ENCODE measurements at regions not wholly inside any gene's neighbourhood (a gene's known extent, or its start where the extent isn't known, plus 50 kb on each side); places are given as distances from the start of the nearest gene placed in this dataset.

DNA sequence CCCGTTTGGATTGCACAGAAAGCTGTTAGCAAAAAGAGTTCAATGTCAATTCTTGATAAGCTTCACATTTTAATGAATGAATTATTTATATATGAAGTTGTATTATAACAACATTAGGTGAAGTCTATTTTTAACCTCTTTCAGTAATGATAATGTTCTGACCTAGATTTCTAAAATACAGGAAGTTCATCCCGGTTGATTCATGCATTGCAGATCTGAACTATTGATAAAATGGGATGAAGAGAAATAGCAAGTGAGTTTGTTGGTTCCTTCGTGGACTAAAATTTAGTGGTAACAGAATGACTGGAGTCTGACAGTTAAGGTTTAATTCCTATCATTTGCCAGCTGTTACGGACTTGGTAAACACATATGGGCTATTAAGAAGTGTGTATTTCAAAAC is 180.5 kb downstream of the PCSK1 start:
- Histone ChIP-seq H3K4me1 (ENCODE audit: control insufficient read depth in 1 of 2, insufficient read depth in 2 of 2, low read length in 2 of 2) (no peaks in the 10 kb centered on the region), H3K9me2 (ENCODE audit: insufficient read depth) (no peaks in the 10 kb centered on the region), H3K9me3 (ENCODE audit: control insufficient read depth in 1 of 2, insufficient read depth in 1 of 2, low read depth in 1 of 2, low read length in 2 of 2) (no peaks in the 10 kb centered on the region), H3K4me2 (ENCODE audit: low read length) (no peak overlapping the region), H3K79me2 (ENCODE audit: insufficient read depth, low read length) (no peaks in the 10 kb centered on the region), H2AFZ (ENCODE audit: low read depth, low read length, poor library complexity, severe bottlenecking) (no peak overlapping the region), H3K36me3 (ENCODE audit: control insufficient read depth in 1 of 2, insufficient read depth in 2 of 2, low read length in 2 of 2) (no peaks in the 10 kb centered on the region), H3K9ac (ENCODE audit: low read length) (no peak overlapping the region), H3K4me3 (replicated peaks in 1 of 2; ENCODE audit: low read depth in 1 of 2, low read length in 2 of 2) (no peak overlapping the region), H4K20me1 (ENCODE audit: insufficient read depth) (no peaks in the 10 kb centered on the region), H3K27ac (ENCODE audit: low read depth, low read length) (no peak overlapping the region), H3K27me3 (ENCODE audit: insufficient read depth, low read length) (no peaks in the 10 kb centered on the region)
- DNase-seq (ENCODE audit: low read depth, low spot score) (no peak), ATAC-seq (no peak)
- no TSS peak for BruUV-seq (replicated peaks)
- intact Hi-C loops (cut with micrococcal nuclease): no loop called here
- CTCF ChIA-PET: no interaction called here
- TF ChIP-seq, protein P1, sequence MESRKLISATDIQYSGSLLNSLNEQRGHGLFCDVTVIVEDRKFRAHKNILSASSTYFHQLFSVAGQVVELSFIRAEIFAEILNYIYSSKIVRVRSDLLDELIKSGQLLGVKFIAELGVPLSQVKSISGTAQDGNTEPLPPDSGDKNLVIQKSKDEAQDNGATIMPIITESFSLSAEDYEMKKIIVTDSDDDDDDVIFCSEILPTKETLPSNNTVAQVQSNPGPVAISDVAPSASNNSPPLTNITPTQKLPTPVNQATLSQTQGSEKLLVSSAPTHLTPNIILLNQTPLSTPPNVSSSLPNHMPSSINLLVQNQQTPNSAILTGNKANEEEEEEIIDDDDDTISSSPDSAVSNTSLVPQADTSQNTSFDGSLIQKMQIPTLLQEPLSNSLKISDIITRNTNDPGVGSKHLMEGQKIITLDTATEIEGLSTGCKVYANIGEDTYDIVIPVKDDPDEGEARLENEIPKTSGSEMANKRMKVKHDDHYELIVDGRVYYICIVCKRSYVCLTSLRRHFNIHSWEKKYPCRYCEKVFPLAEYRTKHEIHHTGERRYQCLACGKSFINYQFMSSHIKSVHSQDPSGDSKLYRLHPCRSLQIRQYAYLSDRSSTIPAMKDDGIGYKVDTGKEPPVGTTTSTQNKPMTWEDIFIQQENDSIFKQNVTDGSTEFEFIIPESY (IDR thresholded peaks at IDR 0.05; ENCODE audit: extremely low read depth, insufficient replicate concordance, low read length): no peak
- TF ChIP-seq ZFX (IDR thresholded peaks at IDR 0.05) (no peak), RAD21 (IDR thresholded peaks at IDR 0.05; ENCODE audit: low read depth) (no peak), POLR2AphosphoS5 (IDR thresholded peaks at IDR 0.05; ENCODE audit: low read depth, low read length) (no peak), SIN3A (IDR thresholded peaks at IDR 0.05; ENCODE audit: low read depth) (no peak), SP1 (IDR thresholded peaks at IDR 0.05; ENCODE audit: low read depth) (no peak), CBX3 (IDR thresholded peaks at IDR 0.05; ENCODE audit: low read depth) (no peak), EGR1 (IDR thresholded peaks at IDR 0.05; ENCODE audit: low read depth) (no peak), ZNF274 (IDR thresholded peaks at IDR 0.05; ENCODE audit: low read depth, low read length) (no peak), CEBPB (IDR thresholded peaks at IDR 0.05; ENCODE audit: low read depth) (no peak)
- TF ChIP-seq, protein P2, sequence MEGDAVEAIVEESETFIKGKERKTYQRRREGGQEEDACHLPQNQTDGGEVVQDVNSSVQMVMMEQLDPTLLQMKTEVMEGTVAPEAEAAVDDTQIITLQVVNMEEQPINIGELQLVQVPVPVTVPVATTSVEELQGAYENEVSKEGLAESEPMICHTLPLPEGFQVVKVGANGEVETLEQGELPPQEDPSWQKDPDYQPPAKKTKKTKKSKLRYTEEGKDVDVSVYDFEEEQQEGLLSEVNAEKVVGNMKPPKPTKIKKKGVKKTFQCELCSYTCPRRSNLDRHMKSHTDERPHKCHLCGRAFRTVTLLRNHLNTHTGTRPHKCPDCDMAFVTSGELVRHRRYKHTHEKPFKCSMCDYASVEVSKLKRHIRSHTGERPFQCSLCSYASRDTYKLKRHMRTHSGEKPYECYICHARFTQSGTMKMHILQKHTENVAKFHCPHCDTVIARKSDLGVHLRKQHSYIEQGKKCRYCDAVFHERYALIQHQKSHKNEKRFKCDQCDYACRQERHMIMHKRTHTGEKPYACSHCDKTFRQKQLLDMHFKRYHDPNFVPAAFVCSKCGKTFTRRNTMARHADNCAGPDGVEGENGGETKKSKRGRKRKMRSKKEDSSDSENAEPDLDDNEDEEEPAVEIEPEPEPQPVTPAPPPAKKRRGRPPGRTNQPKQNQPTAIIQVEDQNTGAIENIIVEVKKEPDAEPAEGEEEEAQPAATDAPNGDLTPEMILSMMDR (IDR thresholded peaks at IDR 0.05 in 2 of 3, conservative IDR thresholded peaks at IDR 0.05 in 1 of 3; ENCODE audit: borderline replicate concordance in 1 of 3, insufficient read depth in 1 of 3, low read depth in 2 of 3, low read length in 2 of 3): no peak
- TF ChIP-seq, protein P3, sequence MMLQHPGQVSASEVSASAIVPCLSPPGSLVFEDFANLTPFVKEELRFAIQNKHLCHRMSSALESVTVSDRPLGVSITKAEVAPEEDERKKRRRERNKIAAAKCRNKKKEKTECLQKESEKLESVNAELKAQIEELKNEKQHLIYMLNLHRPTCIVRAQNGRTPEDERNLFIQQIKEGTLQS (IDR thresholded peaks at IDR 0.05): no peak
- TF ChIP-seq, protein P4, sequence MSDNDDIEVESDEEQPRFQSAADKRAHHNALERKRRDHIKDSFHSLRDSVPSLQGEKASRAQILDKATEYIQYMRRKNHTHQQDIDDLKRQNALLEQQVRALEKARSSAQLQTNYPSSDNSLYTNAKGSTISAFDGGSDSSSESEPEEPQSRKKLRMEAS (IDR thresholded peaks at IDR 0.05): no peak
- POLR2A ChIA-PET: no interaction called here
- RAD21 ChIA-PET (ENCODE audit: low non-redundant PET in 1 of 2, low total read pairs in 2 of 2, uncharacterized antibody in 2 of 2, unreplicated experiment in 2 of 2): no interaction called here

Data from HCT116 (cell line).